ENCODE measurements at regions not wholly inside any gene's neighbourhood (a gene's known extent, or its start where the extent isn't known, plus 50 kb on each side); places are given as distances from the start of the nearest gene placed in this dataset.
"Not testable (repeated sequence)": the region's sequence is repeated elsewhere in the genome, so short reads cannot be mapped to it uniquely, and the experiment has no call there.

DNA sequence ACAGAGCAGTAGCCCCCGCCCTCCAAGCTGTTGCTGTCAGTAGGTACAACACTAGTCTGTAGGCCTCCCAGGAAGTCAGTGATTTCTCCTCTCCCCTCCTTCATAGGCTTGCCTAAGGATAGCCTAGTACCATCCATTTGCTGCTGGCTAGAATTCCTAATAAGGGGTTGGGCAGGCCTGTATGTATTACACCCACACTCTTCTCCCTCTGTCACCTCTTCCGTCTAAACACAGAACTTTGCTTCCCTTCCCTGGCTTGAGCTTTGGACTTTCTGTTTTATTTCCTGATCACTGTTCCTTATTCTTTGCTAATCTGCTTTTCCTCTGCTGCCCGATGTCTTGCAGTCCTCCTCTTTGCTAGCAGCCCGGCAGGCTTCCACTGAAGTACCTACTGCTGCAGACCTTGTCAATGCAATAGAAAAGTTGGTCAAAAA lies 93.4 kb upstream of the UMPS start:
- Histone ChIP-seq H3K4me3 (no peak overlapping the region), H3K36me3 (no peaks in the 10 kb centered on the region), H3K27me3 (no peaks in the 10 kb centered on the region), H3K9me3 (no peaks in the 10 kb centered on the region), H3K4me1 (ENCODE audit: insufficient read depth) (no peaks in the 10 kb centered on the region), H3K27ac (no peak overlapping the region)
- 78 to 88% (median 85%) methylated on average over 4 of the region's 4 CpGs for WGBS, 3 donors
- DNase-seq = no peak
- TF ChIP-seq, protein P1, sequence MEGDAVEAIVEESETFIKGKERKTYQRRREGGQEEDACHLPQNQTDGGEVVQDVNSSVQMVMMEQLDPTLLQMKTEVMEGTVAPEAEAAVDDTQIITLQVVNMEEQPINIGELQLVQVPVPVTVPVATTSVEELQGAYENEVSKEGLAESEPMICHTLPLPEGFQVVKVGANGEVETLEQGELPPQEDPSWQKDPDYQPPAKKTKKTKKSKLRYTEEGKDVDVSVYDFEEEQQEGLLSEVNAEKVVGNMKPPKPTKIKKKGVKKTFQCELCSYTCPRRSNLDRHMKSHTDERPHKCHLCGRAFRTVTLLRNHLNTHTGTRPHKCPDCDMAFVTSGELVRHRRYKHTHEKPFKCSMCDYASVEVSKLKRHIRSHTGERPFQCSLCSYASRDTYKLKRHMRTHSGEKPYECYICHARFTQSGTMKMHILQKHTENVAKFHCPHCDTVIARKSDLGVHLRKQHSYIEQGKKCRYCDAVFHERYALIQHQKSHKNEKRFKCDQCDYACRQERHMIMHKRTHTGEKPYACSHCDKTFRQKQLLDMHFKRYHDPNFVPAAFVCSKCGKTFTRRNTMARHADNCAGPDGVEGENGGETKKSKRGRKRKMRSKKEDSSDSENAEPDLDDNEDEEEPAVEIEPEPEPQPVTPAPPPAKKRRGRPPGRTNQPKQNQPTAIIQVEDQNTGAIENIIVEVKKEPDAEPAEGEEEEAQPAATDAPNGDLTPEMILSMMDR (IDR thresholded peaks at IDR 0.05) = no peak
- TF ChIP-seq POLR2A (IDR thresholded peaks at IDR 0.05) (no peak), EP300 (IDR thresholded peaks at IDR 0.05) (no peak)
- intact Hi-C loops (cut with DNase I) = no loop called here

DNA sequence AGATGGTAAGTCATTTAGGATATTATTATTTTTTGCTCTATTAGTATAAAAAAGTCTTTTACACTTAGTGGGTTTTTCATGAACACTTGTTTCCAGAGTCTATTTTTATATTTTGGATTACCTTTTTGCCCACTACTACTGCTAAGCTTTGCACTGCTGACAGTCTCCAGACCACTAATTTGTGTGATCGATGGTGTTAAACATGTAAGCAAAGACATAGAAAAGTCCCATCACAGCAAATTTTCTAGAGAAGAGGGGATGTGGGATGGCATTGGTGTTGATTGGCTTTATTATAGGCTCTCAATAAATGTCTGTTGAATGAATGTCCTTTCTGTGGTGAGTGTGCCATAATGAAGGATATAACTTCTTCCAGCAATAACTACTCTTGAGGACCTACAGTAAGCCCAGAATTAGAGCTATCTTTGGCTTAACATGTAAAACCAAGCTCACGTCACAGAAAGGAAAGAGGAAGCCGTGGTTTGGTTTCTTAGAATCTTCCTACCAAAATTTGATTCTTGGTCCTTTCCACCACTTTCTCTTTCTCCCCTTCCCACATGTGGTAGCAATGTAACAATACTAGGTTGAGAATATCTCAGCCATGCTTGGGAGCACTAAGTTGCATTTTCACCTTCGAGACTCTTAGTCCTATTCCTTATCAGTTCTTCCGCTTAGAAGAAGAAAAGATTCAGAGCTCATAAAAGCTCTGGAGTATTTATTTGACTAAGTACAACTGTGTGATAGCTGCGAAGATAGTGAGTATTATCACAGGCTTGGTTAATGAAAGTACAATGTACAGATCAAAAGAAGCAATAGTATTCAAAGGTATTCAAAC lies 90.6 kb upstream of the UMPS start:
- H3K4me1 ChIP-seq (ENCODE audit: insufficient read depth) = no peaks in the 10 kb centered on the region
- WGBS, 3 donors = 87 to 94% (median 88%) methylated on average over 6 of the region's 6 CpGs
- H3K27ac ChIP-seq = no peak overlapping the region
- intact Hi-C loops (cut with DNase I) = no loop called here
- TF ChIP-seq POLR2A (IDR thresholded peaks at IDR 0.05) = no peak
- no peak for TF ChIP-seq EP300 (IDR thresholded peaks at IDR 0.05)
- TF ChIP-seq, protein P1 (IDR thresholded peaks at IDR 0.05) = no peak
- no peaks in the 10 kb centered on the region for H3K9me3 ChIP-seq
- H3K36me3 ChIP-seq = no peaks in the 10 kb centered on the region
- no peak for DNase-seq
- no peaks in the 10 kb centered on the region for H3K27me3 ChIP-seq
- H3K4me3 ChIP-seq = no peak overlapping the region

DNA sequence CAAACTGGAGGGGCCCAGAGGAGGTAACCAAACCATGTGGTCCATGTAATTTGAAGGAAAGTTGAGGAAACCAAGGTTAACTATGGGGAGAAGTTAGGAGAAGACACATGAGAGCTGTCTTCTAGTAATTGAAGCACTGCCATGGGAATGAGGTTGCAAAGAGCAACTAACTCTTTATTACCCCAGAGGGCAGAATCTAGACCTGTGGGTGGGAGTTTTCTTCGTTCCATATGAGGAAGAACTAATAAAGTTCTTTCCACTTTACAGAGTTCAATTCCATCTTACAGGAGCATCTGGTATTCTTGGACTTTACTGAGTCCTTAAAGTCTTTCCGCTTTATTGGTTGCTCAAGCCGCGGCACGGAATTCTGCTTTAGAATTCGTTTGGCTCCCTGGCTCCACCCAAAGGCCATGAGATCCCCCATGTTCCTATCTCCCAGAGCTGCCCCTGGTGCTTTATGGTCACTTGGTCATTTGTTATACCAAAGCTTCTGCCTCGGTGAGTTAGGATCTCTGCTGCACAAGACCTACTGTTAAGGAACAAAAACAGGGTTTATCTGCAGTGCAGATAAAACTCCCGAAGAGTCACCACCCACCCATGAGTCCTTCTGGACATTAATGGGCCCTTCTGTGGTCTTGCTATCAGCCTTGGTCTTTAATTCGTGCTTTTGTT lies 89.5 kb upstream of the UMPS start:
- no peaks in the 10 kb centered on the region for H3K9me3 ChIP-seq
- no peak for DNase-seq
- TF ChIP-seq POLR2A (IDR thresholded peaks at IDR 0.05) (no peak), EP300 (IDR thresholded peaks at IDR 0.05) (no peak)
- TF ChIP-seq, protein P1 (IDR thresholded peaks at IDR 0.05) = no peak
- H3K4me1 ChIP-seq (ENCODE audit: insufficient read depth) = no peaks in the 10 kb centered on the region
- 80 to 87% (median 82%) methylated on average over 9 of the region's 9 CpGs for WGBS, 3 donors
- intact Hi-C loops (cut with DNase I) = no loop called here
- H3K27me3 ChIP-seq = no peaks in the 10 kb centered on the region
- no peak overlapping the region for H3K27ac ChIP-seq
- H3K4me3 ChIP-seq = no peak overlapping the region
- H3K36me3 ChIP-seq = no peaks in the 10 kb centered on the region

DNA sequence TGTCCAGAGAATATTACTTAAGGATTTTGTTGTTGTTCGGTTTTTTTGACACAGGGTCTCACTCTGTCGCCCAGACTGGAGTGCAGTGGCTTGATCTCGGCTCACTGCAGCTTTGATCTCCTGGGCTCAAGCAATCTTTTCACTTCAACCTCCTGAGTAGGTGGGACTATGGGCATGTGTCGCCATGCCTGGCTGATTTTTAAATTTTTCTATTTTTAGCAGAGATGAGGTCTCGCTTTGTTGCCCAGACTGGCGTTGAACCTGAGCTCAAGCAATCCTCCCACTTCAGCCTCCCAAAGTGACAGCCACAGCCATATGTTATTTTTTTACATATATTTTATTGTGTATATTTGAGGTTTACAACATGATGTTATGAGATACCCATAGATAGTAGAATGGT lies 86.8 kb upstream of the UMPS start:
- no peak overlapping the region for H3K4me3 ChIP-seq
- H3K27me3 ChIP-seq = no peaks in the 10 kb centered on the region
- no peaks in the 10 kb centered on the region for H3K9me3 ChIP-seq
- TF ChIP-seq POLR2A (IDR thresholded peaks at IDR 0.05) (no peak), EP300 (IDR thresholded peaks at IDR 0.05) (no peak)
- TF ChIP-seq, protein P1 (IDR thresholded peaks at IDR 0.05) = no peak
- WGBS, 3 donors = 95 to 97% (median 95%) methylated on average over 6 of the region's 6 CpGs
- DNase-seq = no peak
- intact Hi-C loops (cut with DNase I) = no loop called here
- H3K36me3 ChIP-seq = no peaks in the 10 kb centered on the region
- no peaks in the 10 kb centered on the region for H3K4me1 ChIP-seq (ENCODE audit: insufficient read depth)
- H3K27ac ChIP-seq = no peak overlapping the region

DNA sequence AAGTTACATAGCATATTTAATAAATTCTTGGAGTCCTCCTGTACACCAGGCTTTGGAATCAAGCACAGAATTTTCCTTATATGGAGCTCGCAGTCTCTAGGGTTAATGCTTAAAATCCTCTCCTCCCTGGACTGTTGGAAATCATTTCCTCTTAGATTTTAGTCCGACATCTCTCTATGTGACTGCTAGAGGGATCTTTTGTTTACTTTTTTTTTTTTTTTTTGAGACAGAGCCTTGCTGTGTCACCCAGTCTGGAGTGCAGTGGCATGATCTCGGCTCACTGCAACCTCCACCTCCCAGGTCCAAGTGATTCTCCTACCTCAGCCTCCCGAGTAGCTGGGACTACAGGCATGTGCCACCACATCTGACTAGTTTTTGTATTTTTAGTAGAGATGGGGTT lies 84.1 kb upstream of the UMPS start:
- H3K4me1 ChIP-seq (ENCODE audit: insufficient read depth); H3K9me3 ChIP-seq; H3K4me3 ChIP-seq; H3K27me3 ChIP-seq; H3K27ac ChIP-seq; DNase-seq; H3K36me3 ChIP-seq; intact Hi-C loops (cut with DNase I): not testable (repeated sequence)
- 76 to 87% (median 85%) methylated on average over 4 of the region's 4 CpGs for WGBS, 3 donors
